Heart left ventricle (tissue), 13 donors: ENCODE measurements at regions not wholly inside any gene's neighbourhood (a gene's known extent, or its start where the extent isn't known, plus 50 kb on each side); places are given as distances from the start of the nearest gene placed in this dataset.

Experiments
- POLR2A ChIP-seq, 2 donors: fragments of 450-650 bp; IDR thresholded peaks; one replicate each; pipeline ENCODE4 v1.6.1; 2017; ENCODE audit warnings: antibody characterized with exemption in 2 of 2, mild to moderate bottlenecking in 2 of 2, moderate library complexity in 2 of 2
- TF ChIP-seq, protein P1 (sequence below), 12 donors: fragments of 200-600 bp; sonication (generic) in 4 of 12; IDR thresholded peaks; one replicate each; pipeline versions ENCODE4 v1.5.0 to v1.8.0; 2018 to 2022; ENCODE audit warnings: antibody characterized with exemption in 12 of 12, mild to moderate bottlenecking in 5 of 12
- donor health status: ischemic (EF 13 %, LVEDD 7.1; RV severe dilation, severe dysfunction).
- donor health status: DM: no; HTN: yes; CAD: no.
- donor health status: DM: no; HTN: no; CAD: no.
- donor health status: ischemic (EF 25% LVEDD 6.9; RV normal size, moderate dysfunction).
- donor health status: ischemic (EF 25% LVEDD 5.7; RV mildly dilated, moderate dysfunction).
- donor health status: ischemic (EF 35%, LVEDD 5.7; RV mildly dilated, moderate dysfunction).
- donor health status: nonischemic (EF 11% LVEDD 7.7; RV severe dilation, severe dysfunction).
- donor health status: DM: yes; HTN: yes; CAD: no.
- donor health status: PGD.
- donor health status: ischemic (EF 29% LVEDD 5.4; RV normal size, mild dysfunction).
- donor health status: nonischemic (EF 23%, LVEDD 6.1; RV moderate dilation, normal function).

DNA sequence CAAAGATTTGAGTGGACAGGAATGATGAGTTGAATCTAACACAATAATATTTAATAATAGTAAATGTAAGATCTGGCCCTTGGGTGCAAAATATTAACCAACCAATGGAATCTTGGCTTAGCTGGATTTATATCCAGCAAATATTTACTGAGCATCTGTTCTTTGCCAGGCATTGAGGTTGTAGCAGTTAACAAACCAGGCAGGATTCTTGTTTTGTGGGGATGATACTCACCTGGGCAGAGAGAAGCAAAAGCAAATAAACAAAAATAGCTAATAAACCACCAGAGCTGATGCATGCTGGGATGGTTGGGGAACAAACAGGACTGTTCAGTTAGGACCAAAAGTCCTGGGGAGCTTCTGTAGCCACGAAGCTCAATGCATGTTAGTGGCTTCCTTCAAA lies 84.1 kb upstream of the CDH13 start:
- TF ChIP-seq, protein P1, sequence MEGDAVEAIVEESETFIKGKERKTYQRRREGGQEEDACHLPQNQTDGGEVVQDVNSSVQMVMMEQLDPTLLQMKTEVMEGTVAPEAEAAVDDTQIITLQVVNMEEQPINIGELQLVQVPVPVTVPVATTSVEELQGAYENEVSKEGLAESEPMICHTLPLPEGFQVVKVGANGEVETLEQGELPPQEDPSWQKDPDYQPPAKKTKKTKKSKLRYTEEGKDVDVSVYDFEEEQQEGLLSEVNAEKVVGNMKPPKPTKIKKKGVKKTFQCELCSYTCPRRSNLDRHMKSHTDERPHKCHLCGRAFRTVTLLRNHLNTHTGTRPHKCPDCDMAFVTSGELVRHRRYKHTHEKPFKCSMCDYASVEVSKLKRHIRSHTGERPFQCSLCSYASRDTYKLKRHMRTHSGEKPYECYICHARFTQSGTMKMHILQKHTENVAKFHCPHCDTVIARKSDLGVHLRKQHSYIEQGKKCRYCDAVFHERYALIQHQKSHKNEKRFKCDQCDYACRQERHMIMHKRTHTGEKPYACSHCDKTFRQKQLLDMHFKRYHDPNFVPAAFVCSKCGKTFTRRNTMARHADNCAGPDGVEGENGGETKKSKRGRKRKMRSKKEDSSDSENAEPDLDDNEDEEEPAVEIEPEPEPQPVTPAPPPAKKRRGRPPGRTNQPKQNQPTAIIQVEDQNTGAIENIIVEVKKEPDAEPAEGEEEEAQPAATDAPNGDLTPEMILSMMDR (IDR thresholded peaks at IDR 0.05) = no peak
- no peak for TF ChIP-seq POLR2A (IDR thresholded peaks at IDR 0.05)
